GM12878 (cell line): ENCODE measurements at regions not wholly inside any gene's neighbourhood (a gene's known extent, or its start where the extent isn't known, plus 50 kb on each side); places are given as distances from the start of the nearest gene placed in this dataset.
"Not testable (repeated sequence)": the region's sequence is repeated elsewhere in the genome, so short reads cannot be mapped to it uniquely, and the experiment has no call there.

Experiments used
- ATAC-seq: fragments of 200-7000 bp; cut with Tn5 transposase; 3 replicates; pipeline ENCODE4 v1.9.1; 2020; ENCODE audit warnings: mild to moderate bottlenecking, moderate library complexity
- BruUV-seq: library from RNA; stranded (reverse); fragments of 400-500 nt; replicated peaks from 2 replicates; lab custom pipeline; 2021; lab: Mats Ljungman, UMichigan
- CTCF ChIA-PET: fragments of 300-600 bp; sonication (Branson Sonifier 250); formaldehyde crosslinking; extraction: SDS; loops from one replicate; lab custom pipeline; 2021; ENCODE audit warnings: inconsistent platforms; lab: Yijun Ruan, JAX
- POLR2A ChIA-PET: fragments of 350-600 bp; formaldehyde crosslinking; extraction: SDS; loops from one replicate; lab custom pipeline; 2021; ENCODE audit warnings: inconsistent platforms; lab: Charles Lee
- RAD21 ChIA-PET: fragments of 300-600 bp; sonication (Branson Sonifier 250); formaldehyde crosslinking; loops from one replicate; lab custom pipeline; 2023; ENCODE audit warnings: antibody characterized with exemption; ENCODE audit not compliant: unreplicated experiment; lab: Charles Lee
- SMC1A ChIA-PET: fragments of 300-600 bp; sonication (Branson Sonifier 250); formaldehyde crosslinking; loops from one replicate; lab custom pipeline; 2023; ENCODE audit not compliant: unreplicated experiment, uncharacterized antibody; lab: Charles Lee
- DNase-seq: peaks from one replicate; pipeline ENCODE4 v3.0.0-alpha.2; 2011; ENCODE audit warnings: low read depth, low spot score
- FAIRE-seq: peaks from 3 replicates; lab custom pipeline; 2011; peaks lifted over from hg19 to GRCh38; lab: Jason Lieb, UNC
- H2AFZ ChIP-seq: 2 replicates; pipeline ENCODE4 v1.6.0; 2011; ENCODE audit warnings: low read depth, low read length, control low read depth; ENCODE audit not compliant: control insufficient read depth
- H3K27ac ChIP-seq: 2 replicates; pipeline ENCODE4 v1.5.1; 2011; ENCODE audit warnings: control low read depth; ENCODE audit not compliant: control insufficient read depth, insufficient read depth
- H3K27me3 ChIP-seq, 2 experiments: replicated peaks in 1 of 2; 2 replicates each; pipeline versions ENCODE4 v1.6.0 to v1.6.1; 2011; ENCODE audit warnings: low read length in 1 of 2; ENCODE audit not compliant: control insufficient read depth in 2 of 2, insufficient read depth in 2 of 2
- H3K36me3 ChIP-seq, 2 experiments: 2 replicates each; pipeline ENCODE4 v1.5.1; 2011; ENCODE audit warnings: low read length in 1 of 2; ENCODE audit not compliant: control insufficient read depth in 2 of 2, insufficient read depth in 2 of 2
- H3K4me1 ChIP-seq: 2 replicates; pipeline ENCODE4 v1.6.1; 2011; ENCODE audit warnings: mild to moderate bottlenecking, low read length, moderate library complexity, mixed read lengths; ENCODE audit not compliant: control insufficient read depth, insufficient read depth
- H3K4me2 ChIP-seq: 2 replicates; pipeline ENCODE4 v1.6.0; 2011; ENCODE audit warnings: control low read depth; ENCODE audit not compliant: control insufficient read depth, insufficient read depth
- H3K4me3 ChIP-seq: fragments of 200-600 bp; sonication (generic); 2 replicates; pipeline ENCODE4 v1.5.1; 2016
- H3K79me2 ChIP-seq: 2 replicates; pipeline ENCODE4 v1.6.0; 2011; ENCODE audit warnings: low read length; ENCODE audit not compliant: control insufficient read depth, insufficient read depth
- H3K9ac ChIP-seq: 2 replicates; pipeline ENCODE4 v1.8.0; 2011; ENCODE audit warnings: low read length, control low read depth, mixed read lengths; ENCODE audit not compliant: control insufficient read depth, insufficient read depth
- H3K9me3 ChIP-seq: replicated peaks from 3 replicates; pipeline ENCODE4 v1.5.1; 2011; ENCODE audit warnings: mild to moderate bottlenecking, low read length; ENCODE audit not compliant: control insufficient read depth, insufficient read depth
- H4K20me1 ChIP-seq: 2 replicates; pipeline ENCODE4 v1.6.0; 2011; ENCODE audit not compliant: control insufficient read depth, insufficient read depth
- BACH1 ChIP-seq: fragments of 450-650 bp; IDR thresholded peaks from 2 replicates; pipeline ENCODE4 v1.6.1; 2017; ENCODE audit warnings: mild to moderate bottlenecking, borderline replicate concordance
- CBX3 ChIP-seq: fragments of 200-600 bp; sonication (generic); IDR thresholded peaks from 2 replicates; pipeline ENCODE4 v1.6.1; 2016; ENCODE audit warnings: low read depth, borderline replicate concordance
- HDAC2 ChIP-seq: fragments of 200-600 bp; sonication (generic); IDR thresholded peaks from 2 replicates; pipeline ENCODE4 v1.6.1; 2017
- SIX5 ChIP-seq: IDR thresholded peaks from 2 replicates; pipeline ENCODE4 v1.6.1; 2011; ENCODE audit warnings: mild to moderate bottlenecking, low read depth, low read length, moderate library complexity; ENCODE audit not compliant: severe bottlenecking
- ZBTB4 ChIP-seq: fragments of 450-650 bp; formaldehyde crosslinking; IDR thresholded peaks from 2 replicates; pipeline ENCODE4 v1.4.0; 2022; ENCODE audit warnings: mild to moderate bottlenecking, moderate library complexity
- WGBS: methylation state at CpG from one replicate; pipeline ENCODE4 v1.1.6; 2016; ENCODE audit warnings: low lambda C conversion rate; ENCODE audit not compliant: insufficient replicate concordance, insufficient coverage; ENCODE audit errors: missing lambda C conversion rate; 5-methylcytosine and 5-hydroxymethylcytosine counted together
- in situ Hi-C: fragments of 300-500 bp; cut with MboI; formaldehyde crosslinking; loops from 9 replicates; pipeline ENCODE4 v1.14.3; 2018; ENCODE audit warnings: mixed read lengths
- intact Hi-C: fragments of 100-400 bp; cut with micrococcal nuclease; formaldehyde crosslinking; loops from one replicate; pipeline ENCODE4 v1.14.2; 2022; ENCODE audit not compliant: unreplicated experiment
- TF ChIP-seq, protein P1 (sequence below): fragments of 450-650 bp; IDR thresholded peaks from 2 replicates; pipeline ENCODE4 v1.6.1; 2016; ENCODE audit warnings: mild to moderate bottlenecking, moderate library complexity, borderline replicate concordance

GRCh38 chr14:71454513-71455332 is 477.5 kb upstream of the RGS6 start (continued):
- TF ChIP-seq ZBTB4 (CRISPR knock-in tag): no peak
- no peak for TF ChIP-seq HDAC2
- TF ChIP-seq, protein P1, sequence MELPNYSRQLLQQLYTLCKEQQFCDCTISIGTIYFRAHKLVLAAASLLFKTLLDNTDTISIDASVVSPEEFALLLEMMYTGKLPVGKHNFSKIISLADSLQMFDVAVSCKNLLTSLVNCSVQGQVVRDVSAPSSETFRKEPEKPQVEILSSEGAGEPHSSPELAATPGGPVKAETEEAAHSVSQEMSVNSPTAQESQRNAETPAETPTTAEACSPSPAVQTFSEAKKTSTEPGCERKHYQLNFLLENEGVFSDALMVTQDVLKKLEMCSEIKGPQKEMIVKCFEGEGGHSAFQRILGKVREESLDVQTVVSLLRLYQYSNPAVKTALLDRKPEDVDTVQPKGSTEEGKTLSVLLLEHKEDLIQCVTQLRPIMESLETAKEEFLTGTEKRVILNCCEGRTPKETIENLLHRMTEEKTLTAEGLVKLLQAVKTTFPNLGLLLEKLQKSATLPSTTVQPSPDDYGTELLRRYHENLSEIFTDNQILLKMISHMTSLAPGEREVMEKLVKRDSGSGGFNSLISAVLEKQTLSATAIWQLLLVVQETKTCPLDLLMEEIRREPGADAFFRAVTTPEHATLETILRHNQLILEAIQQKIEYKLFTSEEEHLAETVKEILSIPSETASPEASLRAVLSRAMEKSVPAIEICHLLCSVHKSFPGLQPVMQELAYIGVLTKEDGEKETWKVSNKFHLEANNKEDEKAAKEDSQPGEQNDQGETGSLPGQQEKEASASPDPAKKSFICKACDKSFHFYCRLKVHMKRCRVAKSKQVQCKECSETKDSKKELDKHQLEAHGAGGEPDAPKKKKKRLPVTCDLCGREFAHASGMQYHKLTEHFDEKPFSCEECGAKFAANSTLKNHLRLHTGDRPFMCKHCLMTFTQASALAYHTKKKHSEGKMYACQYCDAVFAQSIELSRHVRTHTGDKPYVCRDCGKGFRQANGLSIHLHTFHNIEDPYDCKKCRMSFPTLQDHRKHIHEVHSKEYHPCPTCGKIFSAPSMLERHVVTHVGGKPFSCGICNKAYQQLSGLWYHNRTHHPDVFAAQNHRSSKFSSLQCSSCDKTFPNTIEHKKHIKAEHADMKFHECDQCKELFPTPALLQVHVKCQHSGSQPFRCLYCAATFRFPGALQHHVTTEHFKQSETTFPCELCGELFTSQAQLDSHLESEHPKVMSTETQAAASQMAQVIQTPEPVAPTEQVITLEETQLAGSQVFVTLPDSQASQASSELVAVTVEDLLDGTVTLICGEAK: no peak

DNA sequence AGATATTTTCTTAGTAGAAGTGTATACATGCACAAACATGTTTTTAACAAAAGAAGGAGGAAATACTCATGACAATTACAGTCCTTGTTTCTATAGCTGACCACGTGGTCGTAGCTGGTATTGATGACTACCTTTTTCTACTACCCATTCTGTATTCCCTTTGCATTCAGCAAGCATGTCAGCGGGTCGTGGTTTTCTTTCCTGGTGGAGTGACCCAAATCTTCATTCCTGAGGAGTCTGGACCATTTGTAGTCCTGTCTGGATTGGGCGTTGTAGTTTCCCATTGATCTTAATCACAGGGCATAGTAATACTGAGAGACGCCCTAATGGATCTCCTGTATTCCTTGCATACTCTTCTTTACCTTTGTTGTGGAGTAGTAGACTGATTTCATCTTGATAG is 472.1 kb upstream of the RGS6 start:
- ATAC-seq: no peak
- CTCF ChIA-PET: no interaction called here

DNA sequence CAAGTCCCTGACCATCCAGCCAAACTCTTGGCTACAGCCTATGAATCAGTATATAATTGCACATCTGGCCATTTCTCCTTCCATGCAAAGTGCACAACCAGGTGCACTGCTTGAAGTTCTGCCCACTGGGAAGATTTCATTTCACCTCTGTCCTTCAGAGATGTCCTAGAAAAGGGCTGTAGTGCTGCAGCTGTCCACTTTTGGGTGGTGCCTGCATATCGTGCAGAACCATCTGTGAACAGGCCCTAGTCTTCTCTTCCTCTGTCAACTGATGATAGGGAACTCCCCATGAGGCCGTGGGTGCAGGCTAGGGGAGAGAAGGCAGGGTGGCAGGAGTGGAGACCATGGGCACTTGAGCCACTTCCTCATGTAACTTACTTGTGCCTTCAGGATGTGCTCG is 470.6 kb upstream of the RGS6 start:
- DNase-seq, H3K36me3 ChIP-seq, H3K9me3 ChIP-seq, H3K4me1 ChIP-seq, POLR2A ChIA-PET, H3K79me2 ChIP-seq, intact Hi-C loops, H3K9ac ChIP-seq, H3K27ac ChIP-seq, in situ Hi-C loops, ATAC-seq, H3K27me3 ChIP-seq, H4K20me1 ChIP-seq, H2AFZ ChIP-seq, BruUV-seq, FAIRE-seq, H3K4me2 ChIP-seq, CTCF ChIA-PET, H3K4me3 ChIP-seq: not testable (repeated sequence)
- ChIA-PET SMC1A (interaction anchor here (1.0 kb wide), 1 partner anchor 42 kb away, joined by 3 read pairs; no protein-coding TSS in a partner anchor), RAD21 (interaction anchor here (1.3 kb wide), 1 partner anchor 135 kb away, joined by 3 read pairs; no protein-coding TSS in a partner anchor)
- WGBS: 54% methylated on average over 3 of the region's 3 CpGs

More for the DNA sequence above, 472.1 kb upstream of the RGS6 start:
- FAIRE-seq: no peak
- H3K4me2 ChIP-seq: no peak overlapping the region
- BruUV-seq: no TSS peak
- H4K20me1 ChIP-seq: no peaks in the 10 kb centered on the region
- H3K27me3 ChIP-seq: no peaks in the 10 kb centered on the region
- H3K79me2 ChIP-seq: peaks cover 6% of the 10 kb centered on the region
- H3K27ac ChIP-seq: no peak overlapping the region
- no peak overlapping the region for H3K9ac ChIP-seq
- TF ChIP-seq CBX3 (no peak), SIX5 (no peak), BACH1 (no peak)
- H2AFZ ChIP-seq: no peak overlapping the region
- WGBS: 97% methylated on average over 6 of the region's 6 CpGs
- peaks cover 0 to 5% of the 10 kb centered on the region in 2 experiments; a peak in 2 of 4 replicates for H3K36me3 ChIP-seq
- SMC1A ChIA-PET: interaction anchor here (1.3 kb wide), 1 partner anchor 10 kb away, joined by 3 read pairs; no protein-coding TSS in a partner anchor
- no peaks in the 10 kb centered on the region for H3K4me1 ChIP-seq
- RAD21 ChIA-PET: no interaction called here
- no peak overlapping the region for H3K4me3 ChIP-seq
- POLR2A ChIA-PET: no interaction called here
- DNase-seq: no peak
- in situ Hi-C loops (no loop called here), intact Hi-C loops (no loop called here)
- peaks cover 4% of the 10 kb centered on the region; the same call in 2 of the 3 replicates for H3K9me3 ChIP-seq
